GM19468 (cell line): ENCODE measurements at regions not wholly inside any gene's neighbourhood (a gene's known extent, or its start where the extent isn't known, plus 50 kb on each side); places are given as distances from the start of the nearest gene placed in this dataset.
"Not testable (repeated sequence)": the region's sequence is repeated elsewhere in the genome, so short reads cannot be mapped to it uniquely, and the experiment has no call there.

ENCODE experiments used
- ATAC-seq: cut with Tn5 transposase; IDR thresholded peaks from one replicate; pipeline ENCODE4 v1.9.1; 2021; ENCODE audit warnings: mild to moderate bottlenecking, moderate library complexity, moderate number of reproducible peaks; ENCODE audit not compliant: unreplicated experiment; ENCODE audit errors: extremely low read depth

GRCh38 chr16:59459806-59460205, 725.7 kb upstream of the GOT2 start:
- no peak for ATAC-seq

GRCh38 chr16:59455497-59455896, 721.4 kb upstream of the GOT2 start:
- no peak for ATAC-seq

GRCh38 chr16:59450513-59450912, 716.4 kb upstream of the GOT2 start:
- not testable (repeated sequence) for ATAC-seq

- ATAC-seq = no peak
Observed at GRCh38 chr16:59440502-59440901, 706.4 kb upstream of the GOT2 start.

- ATAC-seq = no peak
Observed at GRCh38 chr16:59432896-59433295, 698.8 kb upstream of the GOT2 start.

GRCh38 chr16:59432276-59432675, 698.2 kb upstream of the GOT2 start:
- ATAC-seq = no peak

- ATAC-seq = no peak
Observed at GRCh38 chr16:59424714-59425273, 690.7 kb upstream of the GOT2 start.

- ATAC-seq = no peak
Observed at GRCh38 chr16:59411961-59412841, 678.1 kb upstream of the GOT2 start.

GRCh38 chr16:59410451-59410850, 676.3 kb upstream of the GOT2 start:
- no peak for ATAC-seq

GRCh38 chr16:59405802-59406201, 671.7 kb upstream of the GOT2 start:
- no peak for ATAC-seq

- ATAC-seq = no peak
Observed at GRCh38 chr16:59404509-59404908, 670.4 kb upstream of the GOT2 start.

- ATAC-seq = no peak
Observed at GRCh38 chr16:59400830-59401229, 666.7 kb upstream of the GOT2 start.

- ATAC-seq = no peak
Observed at GRCh38 chr16:59397638-59398037, 663.5 kb upstream of the GOT2 start.

- no peak for ATAC-seq
Observed at GRCh38 chr16:59394526-59394925, 660.4 kb upstream of the GOT2 start.

GRCh38 chr16:59392911-59393310, 658.8 kb upstream of the GOT2 start:
- no peak for ATAC-seq

GRCh38 chr16:59391617-59392364, 657.7 kb upstream of the GOT2 start:
- no peak for ATAC-seq

- ATAC-seq = no peak
Observed at GRCh38 chr16:59385959-59386358, 651.8 kb upstream of the GOT2 start.

- no peak for ATAC-seq
Observed at GRCh38 chr16:59385491-59385890, 651.4 kb upstream of the GOT2 start.

GRCh38 chr16:59373632-59374031, 639.5 kb upstream of the GOT2 start:
- no peak for ATAC-seq

- ATAC-seq = no peak
Observed at GRCh38 chr16:59370717-59371116, 636.6 kb upstream of the GOT2 start.

GRCh38 chr16:59369523-59369922, 635.4 kb upstream of the GOT2 start:
- ATAC-seq = no peak
